GM12874 (cell line): ENCODE measurements at regions not wholly inside any gene's neighbourhood (a gene's known extent, or its start where the extent isn't known, plus 50 kb on each side); places are given as distances from the start of the nearest gene placed in this dataset.

Source experiments
- CTCF ChIP-seq: IDR thresholded peaks from 2 replicates; pipeline ENCODE4 v1.5.1; 2011; ENCODE audit warnings: low read depth, mild to moderate bottlenecking, control low read depth, low read length, moderate library complexity; ENCODE audit not compliant: insufficient read depth

DNA sequence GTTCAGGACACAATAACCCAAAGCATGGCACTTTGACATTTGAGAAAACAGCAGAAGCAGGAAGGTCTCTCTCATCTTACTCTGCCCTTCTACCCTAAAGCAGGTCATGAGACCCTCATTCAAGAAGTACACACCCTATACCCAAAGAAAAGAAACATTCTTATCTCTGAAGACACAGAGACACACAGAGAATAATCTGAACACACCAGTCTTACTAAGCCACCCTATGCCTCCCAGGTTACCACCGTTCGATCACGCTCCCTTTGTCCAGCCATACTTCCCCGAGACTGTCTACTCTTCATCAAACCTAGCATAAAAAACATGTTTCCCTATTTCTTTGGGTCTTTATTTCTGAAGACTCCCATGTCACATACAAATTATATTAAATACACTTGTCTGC lies 66.5 kb upstream of the ANKRD10 start:
- no peak for TF ChIP-seq CTCF

- TF ChIP-seq CTCF: no peak
These were observed 66.1 kb upstream of the ANKRD10 start for GRCh38 chr13:110980921-110981320.

GRCh38 chr13:110978390-110978789 lies 63.5 kb upstream of the ANKRD10 start:
- no peak for TF ChIP-seq CTCF

DNA sequence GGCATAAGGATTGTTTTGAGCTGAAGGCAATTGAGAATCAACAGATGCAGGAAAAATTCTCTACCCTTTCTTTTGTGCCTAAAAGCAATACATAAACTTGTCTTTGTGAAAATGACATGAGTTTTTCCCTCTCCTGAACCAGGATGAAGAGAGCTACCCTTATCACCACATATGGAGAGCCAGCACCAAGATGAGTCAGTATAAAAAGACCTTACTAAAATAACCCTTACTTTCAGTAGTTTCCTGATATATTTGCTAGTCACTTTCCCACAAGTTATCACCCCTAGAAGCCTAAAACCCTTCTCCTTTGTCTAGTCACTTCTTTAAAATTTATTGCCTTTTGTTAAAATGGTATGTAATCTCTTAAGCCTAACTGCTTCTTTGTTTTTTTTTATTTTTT lies 61.9 kb upstream of the ANKRD10 start:
- no peak for TF ChIP-seq CTCF

DNA sequence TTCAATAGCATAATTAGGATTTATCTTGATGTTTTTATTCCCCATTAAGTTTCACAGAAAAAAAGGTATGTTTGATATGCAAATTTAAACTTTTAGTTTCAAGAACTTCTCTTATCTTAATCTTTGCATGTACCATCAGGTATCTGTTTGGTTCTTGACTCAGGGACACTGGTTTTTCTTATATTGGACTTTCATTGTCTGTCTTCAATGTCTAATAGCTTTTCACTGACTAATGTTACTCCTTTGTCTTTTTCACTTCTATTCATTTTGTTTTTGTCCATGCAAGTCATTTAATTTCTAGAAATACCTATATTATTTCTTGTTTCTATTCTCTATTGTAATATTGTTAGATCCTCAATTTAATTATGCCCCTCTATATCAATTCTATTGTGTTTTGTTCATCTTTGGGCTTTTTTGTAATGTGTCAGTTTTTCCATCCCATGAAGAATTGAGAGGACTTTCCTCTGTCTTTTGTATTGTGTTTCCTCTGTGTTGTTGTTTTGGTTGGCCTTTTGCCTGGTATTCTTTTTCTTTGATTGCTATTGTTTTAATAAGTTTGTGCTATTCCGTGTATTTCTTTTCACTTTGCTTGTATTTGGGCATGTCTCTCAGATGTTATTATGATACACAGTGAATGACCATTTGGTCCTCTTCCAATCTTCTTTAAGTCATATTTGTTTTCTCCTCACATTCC lies 58.3 kb upstream of the ANKRD10 start:
- TF ChIP-seq CTCF: no peak

- TF ChIP-seq CTCF: no peak
These were observed 56.6 kb upstream of the ANKRD10 start for GRCh38 chr13:110971486-110971885.

DNA sequence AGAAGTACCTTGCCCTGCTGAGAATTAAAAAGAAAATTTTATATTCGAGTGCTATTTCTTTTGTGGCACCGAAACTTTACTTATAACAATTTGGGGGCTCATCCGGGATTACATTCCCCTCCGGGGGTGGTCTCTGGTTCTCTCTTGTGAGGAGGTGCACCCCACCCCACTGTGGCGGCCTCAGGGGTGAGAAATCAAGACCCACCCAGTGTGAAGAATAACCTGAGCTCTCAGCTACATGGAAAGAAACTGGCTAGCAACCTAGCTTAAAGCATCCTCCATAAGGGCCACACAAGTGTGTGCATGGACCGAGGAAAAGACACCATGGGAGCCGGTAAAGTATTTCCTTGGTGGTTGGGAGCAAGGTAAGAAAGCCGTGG lies 50.9 kb upstream of the ANKRD10 start:
- TF ChIP-seq CTCF: no peak
